ENCODE measurements at regions not wholly inside any gene's neighbourhood (a gene's known extent, or its start where the extent isn't known, plus 50 kb on each side); places are given as distances from the start of the nearest gene placed in this dataset.

DNA sequence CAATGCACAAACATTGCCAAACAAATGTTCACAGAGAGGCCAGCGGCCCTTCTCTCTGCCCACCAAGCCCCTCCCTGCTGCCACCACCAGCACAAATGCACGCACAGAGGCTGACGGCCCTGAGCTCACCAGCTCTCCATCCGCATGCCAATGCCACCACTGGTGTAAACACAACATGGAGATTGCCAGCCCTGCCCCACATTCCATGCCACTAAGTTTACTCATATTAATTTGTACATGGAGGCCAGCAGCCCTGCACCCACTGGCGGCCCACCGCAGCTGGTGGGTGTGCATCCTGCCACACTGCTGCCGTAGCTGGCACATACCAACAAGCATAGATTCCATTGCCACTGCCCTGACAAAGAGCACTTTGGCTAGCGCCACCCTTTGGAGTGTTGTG, 124.0 kb downstream of the CYLC1 start:
- ChIA-PET CTCF (ENCODE audit: low intra/inter-chr PET ratio) (no interaction called here), POLR2A (no interaction called here)
- DNase-seq (ENCODE audit: extremely low read depth in 1 of 4, low spot score in 3 of 4), result no peak
- H3K9ac ChIP-seq (ENCODE audit: insufficient read depth in 1 of 2, low read depth in 2 of 2, low read length in 2 of 2), result no peak overlapping the region
- no peaks in the 10 kb centered on the region for H3K36me3 ChIP-seq (ENCODE audit: control insufficient read depth, insufficient read depth, low read length)
- no peaks in the 10 kb centered on the region for H3K27me3 ChIP-seq (ENCODE audit: control insufficient read depth in 2 of 2, insufficient read depth in 2 of 2, low read length in 2 of 2)
- in situ Hi-C loops (cut with MboI) (no loop called here), intact Hi-C loops (cut with micrococcal nuclease) (no loop called here)
- no peak overlapping the region for H3K4me3 ChIP-seq
- no peak for ATAC-seq
- no peaks in the 10 kb centered on the region for H3K9me3 ChIP-seq (replicated peaks; ENCODE audit: control insufficient read depth, insufficient read depth, low read depth, low read length)
- BruUV-seq (replicated peaks), result no TSS peak
- H3K79me2 ChIP-seq (ENCODE audit: control insufficient read depth, insufficient read depth, low read length), result no peaks in the 10 kb centered on the region
- no peak overlapping the region for H2AFZ ChIP-seq (ENCODE audit: low read depth, low read length)
- H4K20me1 ChIP-seq (replicated peaks; ENCODE audit: control insufficient read depth, insufficient read depth, low read length), result no peaks in the 10 kb centered on the region
- H3K4me1 ChIP-seq (replicated peaks in 1 of 2; ENCODE audit: control insufficient read depth in 2 of 2, insufficient read depth in 2 of 2, low read length in 2 of 2), result no peaks in the 10 kb centered on the region
- WGBS (ENCODE audit: insufficient coverage, low coverage, missing lambda C conversion rate), result 0% methylated on average over 6 of the region's 8 CpGs
- no peak for FAIRE-seq
- no peak overlapping the region for H3K27ac ChIP-seq (ENCODE audit: extremely low read depth, low read depth, low read length)
- no peak overlapping the region for H3K4me2 ChIP-seq (ENCODE audit: insufficient read depth, low read length)
- no peak for TF ChIP-seq ZBTB1 (CRISPR knock-in tag; IDR thresholded peaks at IDR 0.05; ENCODE audit: borderline replicate concordance, low read depth)
- TF ChIP-seq, protein P1, sequence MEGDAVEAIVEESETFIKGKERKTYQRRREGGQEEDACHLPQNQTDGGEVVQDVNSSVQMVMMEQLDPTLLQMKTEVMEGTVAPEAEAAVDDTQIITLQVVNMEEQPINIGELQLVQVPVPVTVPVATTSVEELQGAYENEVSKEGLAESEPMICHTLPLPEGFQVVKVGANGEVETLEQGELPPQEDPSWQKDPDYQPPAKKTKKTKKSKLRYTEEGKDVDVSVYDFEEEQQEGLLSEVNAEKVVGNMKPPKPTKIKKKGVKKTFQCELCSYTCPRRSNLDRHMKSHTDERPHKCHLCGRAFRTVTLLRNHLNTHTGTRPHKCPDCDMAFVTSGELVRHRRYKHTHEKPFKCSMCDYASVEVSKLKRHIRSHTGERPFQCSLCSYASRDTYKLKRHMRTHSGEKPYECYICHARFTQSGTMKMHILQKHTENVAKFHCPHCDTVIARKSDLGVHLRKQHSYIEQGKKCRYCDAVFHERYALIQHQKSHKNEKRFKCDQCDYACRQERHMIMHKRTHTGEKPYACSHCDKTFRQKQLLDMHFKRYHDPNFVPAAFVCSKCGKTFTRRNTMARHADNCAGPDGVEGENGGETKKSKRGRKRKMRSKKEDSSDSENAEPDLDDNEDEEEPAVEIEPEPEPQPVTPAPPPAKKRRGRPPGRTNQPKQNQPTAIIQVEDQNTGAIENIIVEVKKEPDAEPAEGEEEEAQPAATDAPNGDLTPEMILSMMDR (IDR thresholded peaks at IDR 0.05 in 2 of 3, conservative IDR thresholded peaks at IDR 0.05 in 1 of 3; ENCODE audit: insufficient read depth in 2 of 3, low read depth in 1 of 3, low read length in 3 of 3), result no peak
- TF ChIP-seq, protein P2, sequence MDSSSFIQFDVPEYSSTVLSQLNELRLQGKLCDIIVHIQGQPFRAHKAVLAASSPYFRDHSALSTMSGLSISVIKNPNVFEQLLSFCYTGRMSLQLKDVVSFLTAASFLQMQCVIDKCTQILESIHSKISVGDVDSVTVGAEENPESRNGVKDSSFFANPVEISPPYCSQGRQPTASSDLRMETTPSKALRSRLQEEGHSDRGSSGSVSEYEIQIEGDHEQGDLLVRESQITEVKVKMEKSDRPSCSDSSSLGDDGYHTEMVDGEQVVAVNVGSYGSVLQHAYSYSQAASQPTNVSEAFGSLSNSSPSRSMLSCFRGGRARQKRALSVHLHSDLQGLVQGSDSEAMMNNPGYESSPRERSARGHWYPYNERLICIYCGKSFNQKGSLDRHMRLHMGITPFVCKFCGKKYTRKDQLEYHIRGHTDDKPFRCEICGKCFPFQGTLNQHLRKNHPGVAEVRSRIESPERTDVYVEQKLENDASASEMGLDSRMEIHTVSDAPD (CRISPR knock-in tag; IDR thresholded peaks at IDR 0.05), result no peak
- TF ChIP-seq, protein P3, sequence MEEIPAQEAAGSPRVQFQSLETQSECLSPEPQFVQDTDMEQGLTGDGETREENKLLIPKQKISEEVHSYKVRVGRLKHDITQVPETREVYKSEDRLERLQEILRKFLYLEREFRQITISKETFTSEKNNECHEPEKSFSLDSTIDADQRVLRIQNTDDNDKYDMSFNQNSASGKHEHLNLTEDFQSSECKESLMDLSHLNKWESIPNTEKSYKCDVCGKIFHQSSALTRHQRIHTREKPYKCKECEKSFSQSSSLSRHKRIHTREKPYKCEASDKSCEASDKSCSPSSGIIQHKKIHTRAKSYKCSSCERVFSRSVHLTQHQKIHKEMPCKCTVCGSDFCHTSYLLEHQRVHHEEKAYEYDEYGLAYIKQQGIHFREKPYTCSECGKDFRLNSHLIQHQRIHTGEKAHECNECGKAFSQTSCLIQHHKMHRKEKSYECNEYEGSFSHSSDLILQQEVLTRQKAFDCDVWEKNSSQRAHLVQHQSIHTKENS (CRISPR knock-in tag; IDR thresholded peaks at IDR 0.05), result no peak
- no peak for TF ChIP-seq ZNF586 (CRISPR knock-in tag; conservative IDR thresholded peaks at IDR 0.05)
- TF ChIP-seq ZNF282 (CRISPR knock-in tag; IDR thresholded peaks at IDR 0.05), result no peak
- no peak for TF ChIP-seq ZNF436 (CRISPR knock-in tag; IDR thresholded peaks at IDR 0.05)
- H3K9me1 ChIP-seq (ENCODE audit: control insufficient read depth, insufficient read depth, low read length), result no peaks in the 10 kb centered on the region
